Thyroid gland (tissue), 4 donors: ENCODE measurements at regions not wholly inside any gene's neighbourhood (a gene's known extent, or its start where the extent isn't known, plus 50 kb on each side); places are given as distances from the start of the nearest gene placed in this dataset.
"Not testable (repeated sequence)": the region's sequence is repeated elsewhere in the genome, so short reads cannot be mapped to it uniquely, and the experiment has no call there.

Experiments used
- POLR2A ChIP-seq, 2 donors: fragments of 450-650 bp; IDR thresholded peaks; one replicate each; pipeline ENCODE4 v1.6.1; 2017; ENCODE audit warnings: antibody characterized with exemption in 2 of 2, mild to moderate bottlenecking in 2 of 2, moderate library complexity in 1 of 2
- TF ChIP-seq, protein P1 (sequence below), 6 experiments: fragments of 200-600 bp in 3 of 6; fragments of 450-650 bp in 3 of 6; sonication (generic) in 3 of 6; IDR thresholded peaks; one replicate each; pipeline ENCODE4 v1.5.1; 2016 to 2019; ENCODE audit warnings: antibody characterized with exemption in 6 of 6, mild to moderate bottlenecking in 2 of 6, inconsistent platforms in 1 of 6, moderate library complexity in 1 of 6

DNA sequence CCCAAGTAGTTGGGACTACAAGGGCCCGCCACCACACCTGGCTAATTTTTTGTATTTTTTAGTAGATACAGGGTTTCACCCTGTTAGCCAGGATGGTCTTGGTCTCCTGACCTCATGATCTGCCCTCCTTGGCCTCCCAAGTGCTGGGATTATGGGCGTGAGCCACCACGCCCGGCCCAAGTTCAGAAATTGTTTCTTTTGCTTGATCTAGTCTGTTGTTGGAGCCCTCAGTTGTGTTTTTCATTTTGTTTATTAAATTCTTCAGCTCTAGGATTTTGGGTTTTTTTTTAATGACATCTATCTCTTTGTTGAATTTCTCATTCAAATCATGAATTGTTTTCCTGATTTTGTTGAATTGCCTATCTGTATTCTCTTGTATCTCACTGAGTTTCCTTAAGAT is 80.8 kb downstream of the BUB3 start:
- TF ChIP-seq, protein P1, sequence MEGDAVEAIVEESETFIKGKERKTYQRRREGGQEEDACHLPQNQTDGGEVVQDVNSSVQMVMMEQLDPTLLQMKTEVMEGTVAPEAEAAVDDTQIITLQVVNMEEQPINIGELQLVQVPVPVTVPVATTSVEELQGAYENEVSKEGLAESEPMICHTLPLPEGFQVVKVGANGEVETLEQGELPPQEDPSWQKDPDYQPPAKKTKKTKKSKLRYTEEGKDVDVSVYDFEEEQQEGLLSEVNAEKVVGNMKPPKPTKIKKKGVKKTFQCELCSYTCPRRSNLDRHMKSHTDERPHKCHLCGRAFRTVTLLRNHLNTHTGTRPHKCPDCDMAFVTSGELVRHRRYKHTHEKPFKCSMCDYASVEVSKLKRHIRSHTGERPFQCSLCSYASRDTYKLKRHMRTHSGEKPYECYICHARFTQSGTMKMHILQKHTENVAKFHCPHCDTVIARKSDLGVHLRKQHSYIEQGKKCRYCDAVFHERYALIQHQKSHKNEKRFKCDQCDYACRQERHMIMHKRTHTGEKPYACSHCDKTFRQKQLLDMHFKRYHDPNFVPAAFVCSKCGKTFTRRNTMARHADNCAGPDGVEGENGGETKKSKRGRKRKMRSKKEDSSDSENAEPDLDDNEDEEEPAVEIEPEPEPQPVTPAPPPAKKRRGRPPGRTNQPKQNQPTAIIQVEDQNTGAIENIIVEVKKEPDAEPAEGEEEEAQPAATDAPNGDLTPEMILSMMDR (IDR thresholded peaks at IDR 0.05): not testable (repeated sequence)
- TF ChIP-seq POLR2A (IDR thresholded peaks at IDR 0.05): not testable (repeated sequence)
